ENCODE measurements at regions not wholly inside any gene's neighbourhood (a gene's known extent, or its start where the extent isn't known, plus 50 kb on each side); places are given as distances from the start of the nearest gene placed in this dataset.

DNA sequence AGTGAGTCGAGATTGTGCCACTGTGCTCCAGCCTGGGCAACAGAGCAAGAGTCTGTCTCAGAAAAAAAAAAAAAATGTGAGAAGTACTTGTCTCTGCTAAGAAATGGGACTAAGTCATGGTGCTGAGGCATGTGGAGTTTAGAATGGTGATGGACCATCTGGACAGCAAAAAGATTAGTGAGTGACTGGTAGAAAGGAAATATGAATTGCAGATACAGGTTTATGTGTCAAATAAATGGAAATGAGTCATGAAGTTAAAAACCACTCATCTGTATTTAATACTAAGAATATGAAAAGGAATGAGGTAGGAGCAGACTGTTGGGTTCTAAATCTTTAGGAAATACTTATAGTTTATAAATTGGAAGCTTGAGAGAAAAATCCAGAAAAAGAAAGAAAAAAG, 625.7 kb upstream of the ANKRD30A start:
- TF ChIP-seq, protein P1, sequence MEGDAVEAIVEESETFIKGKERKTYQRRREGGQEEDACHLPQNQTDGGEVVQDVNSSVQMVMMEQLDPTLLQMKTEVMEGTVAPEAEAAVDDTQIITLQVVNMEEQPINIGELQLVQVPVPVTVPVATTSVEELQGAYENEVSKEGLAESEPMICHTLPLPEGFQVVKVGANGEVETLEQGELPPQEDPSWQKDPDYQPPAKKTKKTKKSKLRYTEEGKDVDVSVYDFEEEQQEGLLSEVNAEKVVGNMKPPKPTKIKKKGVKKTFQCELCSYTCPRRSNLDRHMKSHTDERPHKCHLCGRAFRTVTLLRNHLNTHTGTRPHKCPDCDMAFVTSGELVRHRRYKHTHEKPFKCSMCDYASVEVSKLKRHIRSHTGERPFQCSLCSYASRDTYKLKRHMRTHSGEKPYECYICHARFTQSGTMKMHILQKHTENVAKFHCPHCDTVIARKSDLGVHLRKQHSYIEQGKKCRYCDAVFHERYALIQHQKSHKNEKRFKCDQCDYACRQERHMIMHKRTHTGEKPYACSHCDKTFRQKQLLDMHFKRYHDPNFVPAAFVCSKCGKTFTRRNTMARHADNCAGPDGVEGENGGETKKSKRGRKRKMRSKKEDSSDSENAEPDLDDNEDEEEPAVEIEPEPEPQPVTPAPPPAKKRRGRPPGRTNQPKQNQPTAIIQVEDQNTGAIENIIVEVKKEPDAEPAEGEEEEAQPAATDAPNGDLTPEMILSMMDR (IDR thresholded peaks at IDR 0.05): no peak
- Mint-ChIP-seq H3K27ac (no peak overlapping the region), H3K27me3 (ENCODE audit: low read depth in 2 of 2) (peaks cover 0 to 2% of the 10 kb centered on the region in 2 donors), H3K9me3 (peaks cover 6 to 7% of the 10 kb centered on the region in 2 donors), H3K4me1 (peaks cover 0 to 6% of the 10 kb centered on the region in 2 donors), H3K4me3 (no peak overlapping the region), H3K36me3 (no peaks in the 10 kb centered on the region)
- Histone ChIP-seq H3K4me3 (ENCODE audit: low read length) (no peak overlapping the region), H3K27me3 (ENCODE audit: control insufficient read depth, insufficient read depth, low read length) (no peaks in the 10 kb centered on the region), H3K9me3 (ENCODE audit: control insufficient read depth, insufficient read depth, low read length) (no peaks in the 10 kb centered on the region), H3K27ac (ENCODE audit: low read length) (no peak overlapping the region), H3K36me3 (ENCODE audit: control insufficient read depth, insufficient read depth, low read length) (no peaks in the 10 kb centered on the region), H3K4me1 (ENCODE audit: control insufficient read depth, insufficient read depth, low read length) (no peaks in the 10 kb centered on the region)
- ATAC-seq (no peak), DNase-seq (no peak)
- WGBS (ENCODE audit: insufficient coverage): 72% methylated on average over 1 of the region's 1 CpG
- intact Hi-C loops (cut with micrococcal nuclease): no loop called here

DNA sequence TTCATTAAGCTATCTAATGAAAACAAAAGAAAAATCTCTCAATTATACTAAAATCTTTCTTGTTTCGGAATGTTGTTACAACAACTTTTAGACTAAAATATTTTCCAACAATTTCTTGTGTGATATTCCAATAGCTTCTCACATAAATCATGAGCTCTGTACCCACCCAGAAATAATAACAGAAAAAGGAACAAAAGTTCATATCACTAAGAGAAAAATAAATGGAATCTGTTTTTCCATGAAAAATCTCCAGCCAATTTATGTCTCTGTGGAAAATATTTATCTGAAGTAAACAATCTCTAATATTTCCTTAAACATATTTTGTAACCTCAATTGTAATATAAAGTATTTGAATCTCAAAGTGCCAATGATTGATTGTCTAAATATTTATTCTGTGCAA, 628.6 kb upstream of the ANKRD30A start:
- no peak overlapping the region for H3K27ac Mint-ChIP-seq
- H3K9me3 Mint-ChIP-seq: peaks cover 2 to 4% of the 10 kb centered on the region in 2 donors
- TF ChIP-seq, protein P1 (IDR thresholded peaks at IDR 0.05): no peak
- no peaks in the 10 kb centered on the region for H3K9me3 ChIP-seq (ENCODE audit: control insufficient read depth, insufficient read depth, low read length)
- peaks cover 0 to 6% of the 10 kb centered on the region in 2 donors for H3K4me1 Mint-ChIP-seq
- intact Hi-C loops (cut with micrococcal nuclease): no loop called here
- H3K27ac ChIP-seq (ENCODE audit: low read length): no peak overlapping the region
- WGBS (ENCODE audit: insufficient coverage): no CpG with 5 or more reads among the region's 1 CpG
- ATAC-seq (no peak), DNase-seq (no peak)
- H3K4me3 ChIP-seq (ENCODE audit: low read length): no peak overlapping the region
- no peaks in the 10 kb centered on the region for H3K27me3 ChIP-seq (ENCODE audit: control insufficient read depth, insufficient read depth, low read length)
- no peaks in the 10 kb centered on the region for H3K36me3 Mint-ChIP-seq
- H3K36me3 ChIP-seq (ENCODE audit: control insufficient read depth, insufficient read depth, low read length): no peaks in the 10 kb centered on the region
- peaks cover 0 to 3% of the 10 kb centered on the region in 2 donors for H3K27me3 Mint-ChIP-seq (ENCODE audit: low read depth in 2 of 2)
- H3K4me1 ChIP-seq (ENCODE audit: control insufficient read depth, insufficient read depth, low read length): no peaks in the 10 kb centered on the region
- H3K4me3 Mint-ChIP-seq: no peak overlapping the region

- H3K27ac Mint-ChIP-seq: no peak overlapping the region
- no peak for ATAC-seq
- Histone ChIP-seq H3K9me3 (ENCODE audit: control insufficient read depth, insufficient read depth, low read length) (no peaks in the 10 kb centered on the region), H3K27me3 (ENCODE audit: control insufficient read depth, insufficient read depth, low read length) (no peaks in the 10 kb centered on the region), H3K27ac (ENCODE audit: low read length) (no peak overlapping the region), H3K36me3 (ENCODE audit: control insufficient read depth, insufficient read depth, low read length) (no peaks in the 10 kb centered on the region), H3K4me3 (ENCODE audit: low read length) (no peak overlapping the region), H3K4me1 (ENCODE audit: control insufficient read depth, insufficient read depth, low read length) (no peaks in the 10 kb centered on the region)
- TF ChIP-seq, protein P1 (IDR thresholded peaks at IDR 0.05): no peak
- H3K9me3 Mint-ChIP-seq: peaks cover 2 to 4% of the 10 kb centered on the region in 2 donors
- no peaks in the 10 kb centered on the region for H3K4me1 Mint-ChIP-seq
- H3K27me3 Mint-ChIP-seq (ENCODE audit: low read depth in 2 of 2): peaks cover 0 to 3% of the 10 kb centered on the region in 2 donors
- WGBS (ENCODE audit: insufficient coverage): 57% methylated on average over 1 of the region's 2 CpGs
- intact Hi-C loops (cut with micrococcal nuclease): no loop called here
- DNase-seq: no peak
- H3K4me3 Mint-ChIP-seq: no peak overlapping the region
- H3K36me3 Mint-ChIP-seq: no peaks in the 10 kb centered on the region
Measured at GRCh38 chr10:36494371-36494770, 631.0 kb upstream of the ANKRD30A start.

GRCh38 chr10:36493516-36493880, 631.9 kb upstream of the ANKRD30A start:
- peaks cover 0 to 3% of the 10 kb centered on the region in 2 donors for H3K27me3 Mint-ChIP-seq (ENCODE audit: low read depth in 2 of 2)
- intact Hi-C loops (cut with micrococcal nuclease): no loop called here
- Histone ChIP-seq H3K4me1 (ENCODE audit: control insufficient read depth, insufficient read depth, low read length) (no peaks in the 10 kb centered on the region), H3K36me3 (ENCODE audit: control insufficient read depth, insufficient read depth, low read length) (no peaks in the 10 kb centered on the region), H3K27ac (ENCODE audit: low read length) (no peak overlapping the region), H3K9me3 (ENCODE audit: control insufficient read depth, insufficient read depth, low read length) (no peaks in the 10 kb centered on the region), H3K4me3 (ENCODE audit: low read length) (no peak overlapping the region), H3K27me3 (ENCODE audit: control insufficient read depth, insufficient read depth, low read length) (no peaks in the 10 kb centered on the region)
- H3K4me1 Mint-ChIP-seq: no peaks in the 10 kb centered on the region
- H3K36me3 Mint-ChIP-seq: no peaks in the 10 kb centered on the region
- no peak overlapping the region for H3K27ac Mint-ChIP-seq
- ATAC-seq (no peak), DNase-seq (no peak)
- TF ChIP-seq, protein P1 (IDR thresholded peaks at IDR 0.05): no peak
- H3K4me3 Mint-ChIP-seq: no peak overlapping the region
- H3K9me3 Mint-ChIP-seq: peaks cover 2 to 4% of the 10 kb centered on the region in 2 donors
- 77% methylated on average over 1 of the region's 1 CpG for WGBS (ENCODE audit: insufficient coverage)

Measured in natural killer cell (primary cell).